ENCODE measurements at regions not wholly inside any gene's neighbourhood (a gene's known extent, or its start where the extent isn't known, plus 50 kb on each side); places are given as distances from the start of the nearest gene placed in this dataset.

DNA sequence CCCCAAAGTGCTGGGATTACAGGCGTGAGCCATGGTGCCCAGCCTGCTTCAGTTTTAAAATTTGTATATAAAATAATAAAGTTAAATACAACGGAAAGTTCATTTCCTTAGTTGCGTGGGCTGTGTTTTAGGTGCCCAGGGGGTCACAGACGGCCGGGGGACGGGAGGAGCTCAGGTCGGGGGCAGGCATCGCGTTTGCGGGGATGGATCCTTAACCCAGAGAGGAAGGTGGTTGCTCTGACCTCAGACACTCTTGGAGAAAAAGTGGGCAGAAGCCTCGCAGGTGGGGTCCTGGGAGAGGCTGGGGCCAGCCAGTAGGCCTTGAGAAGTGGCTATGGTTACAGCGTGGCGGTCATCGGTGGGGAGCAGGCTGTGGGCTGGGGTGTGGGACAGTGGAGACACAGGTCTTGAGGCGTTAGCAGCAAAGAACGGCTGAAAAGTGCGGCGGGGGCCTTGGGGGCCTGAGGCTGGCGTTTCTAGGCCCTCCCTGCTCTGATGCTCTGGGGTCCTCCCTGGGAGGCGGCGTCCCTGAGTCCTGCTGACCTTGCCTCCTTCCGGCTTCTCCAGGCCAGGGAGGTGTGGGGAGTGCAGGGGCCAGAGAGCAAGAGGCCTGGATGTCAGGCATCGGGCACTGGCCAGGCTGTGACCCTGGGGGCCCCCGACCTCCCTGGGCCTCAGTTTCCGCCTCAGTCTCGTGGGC lies 54.4 kb downstream of the UNCX start:
- no peak for DNase-seq

DNA sequence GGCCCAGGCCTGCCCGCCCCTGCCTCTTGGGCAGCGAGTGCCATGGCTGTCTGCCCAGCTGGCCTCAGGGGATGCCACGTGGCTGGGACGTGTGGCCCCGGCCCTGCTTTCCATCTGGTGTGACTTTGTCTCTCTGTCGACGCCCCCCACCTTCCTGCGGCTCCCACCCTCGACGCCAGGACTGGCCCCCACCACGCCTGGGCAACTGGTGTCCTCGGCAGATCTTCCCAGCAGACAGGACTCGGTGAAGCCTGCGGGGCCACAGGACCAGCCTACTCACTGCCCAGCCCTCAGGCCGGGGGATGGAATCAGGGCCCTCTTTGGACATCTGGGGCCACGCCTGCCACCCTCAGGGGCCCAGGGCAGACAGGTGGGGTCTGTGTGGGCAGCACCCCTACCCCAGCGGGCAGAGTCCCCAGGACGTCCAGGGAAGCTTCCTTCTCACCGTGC lies 55.1 kb downstream of the UNCX start:
- no peak for DNase-seq

DNA sequence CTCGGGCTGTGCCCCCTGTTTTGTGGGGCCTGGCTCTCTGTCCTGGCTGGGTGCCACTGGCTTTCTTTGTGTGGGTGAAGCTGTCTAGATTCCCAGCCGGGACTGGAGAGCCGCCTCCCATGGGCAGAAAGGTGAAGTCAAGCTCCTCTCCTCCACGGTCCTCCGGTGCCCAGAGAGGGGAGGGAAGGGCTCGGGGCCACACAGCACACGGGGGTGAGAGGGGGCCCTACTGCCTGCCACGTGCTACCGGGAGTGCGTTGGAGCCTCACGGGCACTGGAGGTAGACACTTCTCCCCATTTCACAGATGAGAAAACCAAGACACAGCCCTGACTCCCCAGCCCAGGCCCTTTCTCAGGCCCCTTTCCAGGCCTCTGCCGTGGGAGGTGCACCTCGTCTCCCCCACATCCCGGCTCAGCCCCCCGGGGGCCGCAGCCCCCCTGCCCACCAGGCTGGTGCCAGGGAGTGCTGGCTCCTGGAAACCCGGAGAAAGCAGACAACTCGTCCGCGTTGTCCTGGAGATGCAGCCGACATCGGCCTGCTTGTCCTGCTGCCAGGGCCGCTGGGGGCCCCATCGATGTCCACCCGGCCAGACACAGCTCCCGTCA lies 55.8 kb downstream of the UNCX start:
- no peak for DNase-seq

DNA sequence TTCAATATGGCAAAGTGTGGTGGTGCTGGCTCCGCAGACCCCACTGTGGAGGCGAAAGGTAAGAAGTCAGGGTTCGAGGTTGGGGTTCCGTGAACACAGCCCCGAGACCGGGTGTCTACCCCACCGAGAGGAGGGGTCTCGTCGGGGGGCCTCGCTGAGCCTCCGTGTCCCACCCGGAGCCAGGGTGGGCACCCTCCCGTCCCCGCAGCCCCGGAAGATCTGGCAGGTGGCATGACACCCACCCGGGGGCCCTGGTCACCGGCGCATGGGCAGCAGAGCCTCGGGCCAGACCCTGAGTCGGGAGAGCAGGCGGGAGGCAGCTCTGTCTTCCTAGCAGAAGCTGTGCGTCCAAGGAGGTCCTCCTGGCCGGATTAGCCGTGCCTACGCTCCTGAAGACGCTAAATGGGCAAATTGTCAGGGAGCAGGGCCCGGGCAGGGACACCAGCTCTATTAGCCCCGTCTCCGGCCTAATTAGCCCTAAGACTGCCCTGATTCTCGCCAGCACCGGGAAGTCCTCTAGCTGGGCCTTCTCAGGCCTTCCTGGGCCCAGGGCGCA lies 56.4 kb downstream of the UNCX start:
- DNase-seq, result no peak

DNA sequence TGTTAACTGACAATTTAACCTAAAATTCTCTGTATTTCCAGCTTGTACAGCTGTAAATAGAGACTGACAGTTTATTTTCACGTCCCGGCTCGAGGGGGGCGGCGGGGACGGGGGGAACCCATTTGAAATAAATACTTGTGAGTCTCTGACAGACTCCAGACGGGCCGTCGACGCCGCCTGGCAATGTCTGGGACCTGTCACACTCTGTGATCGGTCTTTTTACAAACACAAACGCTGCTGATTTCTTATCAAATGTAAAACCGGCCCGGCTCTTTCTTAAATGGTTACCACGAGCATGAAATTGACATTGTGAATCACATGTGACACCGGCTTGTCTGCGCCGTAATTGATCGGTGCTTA lies 57.0 kb downstream of the UNCX start:
- DNase-seq, result no peak

DNA sequence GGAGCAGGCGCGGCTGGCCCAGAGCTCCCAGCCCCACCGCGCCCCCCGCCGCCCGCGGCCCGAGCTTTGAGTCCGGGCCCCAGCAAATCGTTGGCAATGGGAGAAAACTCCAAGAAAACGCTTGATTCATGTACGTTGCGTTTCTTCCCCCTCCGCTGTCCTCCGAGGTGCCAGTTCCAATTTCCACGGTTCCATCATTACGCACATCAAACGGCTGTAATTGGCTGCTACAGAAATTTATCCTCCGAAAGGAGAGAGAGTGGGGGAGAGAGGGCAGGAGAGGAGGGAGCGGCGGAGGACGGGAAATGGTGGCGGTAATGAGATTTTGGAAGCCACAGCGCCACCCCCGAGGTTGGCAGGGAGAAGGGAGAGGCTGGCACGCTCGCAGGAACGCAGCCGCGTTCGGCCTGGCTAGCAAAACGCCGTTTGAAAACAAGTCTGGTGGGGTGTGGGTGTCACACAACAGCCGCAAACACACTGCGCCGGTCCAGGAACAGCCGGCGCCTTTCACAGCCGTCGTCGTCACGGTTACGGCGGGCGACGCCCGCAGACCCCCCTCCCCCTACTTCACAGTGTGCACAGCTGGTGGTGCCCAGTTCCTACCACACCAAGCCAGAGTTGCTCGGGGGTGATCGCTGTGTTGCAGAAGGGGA lies 57.5 kb downstream of the UNCX start:
- DNase-seq, result no peak

DNA sequence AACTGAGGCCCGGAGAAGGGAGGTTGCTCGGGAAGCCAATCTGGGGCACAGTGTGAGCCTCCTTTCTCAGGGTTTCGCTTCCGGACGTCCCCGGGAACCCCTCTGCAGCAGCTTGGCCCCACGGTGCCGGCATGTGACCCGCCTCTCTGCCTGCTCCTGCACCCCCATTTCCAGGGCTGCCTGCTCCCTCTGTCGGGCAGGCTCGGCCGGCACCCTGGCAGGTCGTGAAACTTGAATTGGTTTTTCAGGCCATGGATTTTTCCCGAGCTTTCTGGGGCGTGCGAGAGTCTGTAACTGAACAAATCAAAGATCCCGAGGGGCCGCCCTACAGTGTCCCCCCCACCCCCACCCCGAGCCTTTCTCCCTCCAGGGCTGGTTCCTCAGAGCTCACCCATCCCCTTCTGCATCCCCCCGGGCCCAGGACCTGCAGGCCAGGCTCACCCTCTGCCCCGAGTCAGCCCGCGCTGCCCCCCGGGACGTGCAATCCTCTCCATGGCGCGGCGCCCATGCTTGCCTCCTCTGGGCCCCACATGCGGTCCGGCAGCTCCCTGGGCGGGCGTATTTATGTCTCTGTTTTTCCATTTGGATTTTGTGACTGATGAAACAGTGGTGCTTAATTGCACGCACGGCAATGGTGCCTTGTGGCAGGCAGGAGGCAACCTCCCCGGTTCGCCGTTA lies 58.1 kb downstream of the UNCX start:
- DNase-seq, result no peak

DNA sequence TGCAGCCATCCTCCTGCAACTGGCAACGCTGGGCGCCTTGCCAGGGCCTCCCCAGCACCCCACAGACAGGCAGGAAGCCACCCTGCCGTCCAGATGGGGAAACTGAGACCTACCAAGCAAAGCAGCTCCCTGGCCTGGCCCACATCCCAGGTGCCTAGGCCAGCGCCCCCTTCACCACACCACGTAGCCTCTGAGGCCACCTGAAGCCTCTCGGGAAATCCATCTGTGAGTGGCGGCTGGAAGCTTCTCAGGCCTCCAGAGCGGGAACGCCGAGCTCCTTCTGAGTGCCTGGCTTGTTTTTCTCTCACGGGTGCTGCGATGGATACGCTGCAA lies 58.7 kb downstream of the UNCX start:
- DNase-seq, result no peak

DNA sequence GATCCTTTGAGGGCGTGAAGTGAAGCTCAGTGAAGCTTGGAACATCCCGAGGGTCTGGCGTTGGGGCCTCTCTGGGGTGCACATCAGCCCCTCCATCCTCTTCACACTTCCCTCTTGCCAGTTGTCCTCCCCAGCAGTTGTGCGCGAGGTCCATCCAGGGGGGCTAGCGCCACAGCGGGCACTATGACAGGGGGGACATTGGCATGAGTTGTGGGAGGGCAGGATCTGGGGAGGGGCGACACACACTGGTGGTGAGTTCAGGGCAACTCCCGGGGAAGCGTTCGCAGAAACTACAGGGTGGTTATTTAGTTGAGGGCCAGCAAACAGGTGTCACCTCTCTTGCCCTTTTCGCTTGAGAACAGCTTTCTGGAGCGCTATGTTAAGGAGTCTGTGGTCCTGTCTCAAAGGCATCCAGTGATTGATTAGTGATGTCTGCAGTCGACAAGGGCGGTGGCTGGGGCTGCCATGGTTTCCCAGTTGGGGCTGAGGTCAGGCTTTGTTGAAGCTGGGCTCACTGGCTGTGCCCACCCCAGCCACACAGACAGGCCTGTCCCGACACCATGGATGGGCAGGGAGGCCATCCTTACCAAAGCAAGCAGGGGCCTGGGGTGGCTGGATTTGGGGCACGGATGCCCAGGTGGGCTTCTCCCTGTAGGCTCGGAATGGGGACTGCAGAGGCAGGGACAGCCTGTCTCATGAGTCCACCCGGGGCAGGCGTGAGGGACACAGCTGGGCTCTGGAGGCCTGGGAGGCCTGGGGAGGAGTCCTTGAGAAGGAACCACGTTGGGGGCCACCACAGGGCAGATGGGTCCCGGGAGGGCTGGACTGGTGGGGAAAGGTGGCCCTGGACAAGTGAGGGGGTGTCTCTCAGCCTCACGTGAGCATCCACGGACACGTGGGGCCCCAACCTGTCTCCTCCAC lies 59.4 kb downstream of the UNCX start:
- no peak for DNase-seq

DNA sequence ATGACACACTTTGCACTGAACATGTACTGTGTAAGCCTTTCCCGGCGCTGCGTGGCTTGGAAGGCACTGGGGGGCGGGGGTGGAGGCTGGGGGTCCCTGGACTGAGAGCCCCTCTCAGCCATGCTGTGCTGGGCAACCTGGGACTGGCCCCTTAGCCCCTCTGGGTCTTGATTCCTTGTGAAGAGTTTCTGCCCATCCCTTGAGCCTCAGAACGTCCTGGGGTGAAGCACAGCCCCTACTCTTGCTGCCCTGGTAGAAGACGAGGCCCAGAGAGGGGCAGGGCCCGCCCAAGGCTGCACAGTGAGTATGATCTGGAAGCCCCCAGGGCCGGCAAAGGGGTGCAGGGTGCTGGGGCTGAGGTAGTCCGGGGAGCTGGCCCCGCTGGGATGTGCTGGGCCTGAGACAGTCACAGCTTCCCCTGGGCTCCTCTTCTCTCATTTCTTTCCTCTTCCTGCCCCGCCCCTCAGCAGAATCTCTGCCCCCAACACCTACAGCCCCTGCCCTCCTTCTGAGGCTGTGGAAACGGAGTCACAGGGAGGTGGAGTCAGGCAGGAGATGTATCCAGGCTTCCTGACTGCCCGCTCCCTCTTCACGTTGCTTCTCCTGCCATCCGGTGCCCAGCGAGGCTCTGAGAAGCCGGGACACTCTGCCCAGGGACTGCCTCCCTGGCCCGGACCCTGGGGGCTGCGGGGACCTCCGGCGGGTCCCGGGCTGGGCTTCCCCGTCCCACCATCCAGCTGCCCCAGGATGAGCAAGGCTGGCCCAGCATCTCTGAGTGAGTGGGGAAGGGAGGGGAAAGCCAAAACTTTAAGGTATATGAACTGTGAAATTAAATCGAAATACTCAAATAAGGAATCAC lies 60.5 kb downstream of the UNCX start:
- no peak for DNase-seq

DNA sequence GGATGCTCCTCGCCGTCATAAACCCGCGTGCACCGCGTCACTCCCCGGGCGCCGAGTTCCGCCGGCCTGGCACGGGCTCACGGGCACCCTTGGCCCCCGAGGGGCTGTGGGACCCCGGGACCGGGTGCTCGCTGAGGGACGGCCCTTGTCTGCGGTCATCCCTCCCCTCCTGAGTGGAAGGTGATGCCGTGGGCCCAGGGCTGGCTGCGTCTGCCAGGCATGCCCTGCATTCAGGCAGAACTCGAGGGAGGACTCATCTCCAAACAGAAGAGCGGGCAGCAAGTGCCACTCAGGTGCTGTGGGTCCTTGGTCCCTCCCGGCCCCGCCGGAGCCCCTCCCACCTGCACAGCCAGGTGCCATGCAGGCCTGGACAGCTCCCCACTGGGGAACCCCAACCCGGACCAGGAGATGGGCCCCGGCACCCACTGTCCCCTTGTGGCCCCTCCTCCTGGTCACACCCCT lies 61.3 kb downstream of the UNCX start:
- no peak for DNase-seq

DNA sequence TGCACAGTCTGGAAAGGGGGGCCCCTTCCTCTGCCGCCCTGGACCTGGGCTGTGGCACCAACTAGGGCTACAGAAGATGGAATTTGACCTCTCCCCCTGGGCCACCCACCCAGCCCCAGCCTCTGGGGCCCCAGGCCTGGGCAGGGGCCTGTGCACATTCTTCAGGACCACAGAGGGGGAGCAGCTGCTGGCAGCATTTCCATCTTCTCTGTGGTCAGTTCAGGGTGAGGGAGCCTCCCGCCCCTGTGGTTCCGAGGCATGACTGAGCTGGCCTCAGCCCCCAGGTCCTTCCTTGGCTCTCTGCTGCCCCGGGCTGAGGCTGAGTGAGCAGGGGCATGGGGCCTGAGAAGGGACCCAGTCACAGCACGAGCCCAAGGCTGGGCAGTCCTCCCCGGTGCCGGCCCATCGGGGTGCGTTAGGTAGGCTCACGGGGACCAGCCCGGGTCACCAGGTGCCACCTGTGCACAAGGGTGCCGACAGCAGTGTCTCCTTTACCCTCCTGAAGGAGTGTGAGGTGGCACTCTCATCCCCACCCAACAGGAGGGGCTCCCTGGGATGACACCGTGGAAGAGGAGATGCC lies 63.2 kb downstream of the UNCX start:
- no peak for DNase-seq

DNA sequence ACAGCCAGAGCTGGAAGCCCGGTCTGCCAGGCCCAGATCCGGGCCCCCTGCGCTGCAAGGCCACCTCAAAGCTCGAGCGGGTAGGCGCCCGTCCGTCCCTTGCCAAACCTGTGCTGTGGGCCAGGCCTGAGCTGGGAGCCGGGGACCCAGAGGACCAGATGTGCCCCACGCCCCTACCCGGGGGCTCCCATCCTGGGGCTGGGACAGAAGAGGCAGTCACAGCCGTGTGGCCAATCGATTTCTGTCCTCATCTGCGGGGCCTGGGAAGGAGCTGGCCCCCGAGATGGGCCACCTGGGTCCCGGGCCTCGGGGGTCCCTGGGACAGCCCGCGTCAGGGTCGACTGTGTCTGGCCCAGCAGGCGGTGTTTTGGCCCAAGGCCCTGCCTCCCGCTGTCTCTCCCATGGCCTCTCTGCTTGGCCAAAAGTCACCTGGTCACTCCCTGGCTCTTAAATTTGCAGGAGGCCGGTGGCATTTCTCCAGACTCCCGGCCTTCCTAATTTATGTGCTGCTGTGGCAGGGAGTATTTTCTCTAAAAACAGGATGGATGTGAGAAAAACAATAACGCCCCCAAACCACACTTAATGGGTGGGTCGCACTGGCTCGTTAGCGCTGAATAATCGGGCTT lies 63.8 kb downstream of the UNCX start:
- DNase-seq, result no peak

DNA sequence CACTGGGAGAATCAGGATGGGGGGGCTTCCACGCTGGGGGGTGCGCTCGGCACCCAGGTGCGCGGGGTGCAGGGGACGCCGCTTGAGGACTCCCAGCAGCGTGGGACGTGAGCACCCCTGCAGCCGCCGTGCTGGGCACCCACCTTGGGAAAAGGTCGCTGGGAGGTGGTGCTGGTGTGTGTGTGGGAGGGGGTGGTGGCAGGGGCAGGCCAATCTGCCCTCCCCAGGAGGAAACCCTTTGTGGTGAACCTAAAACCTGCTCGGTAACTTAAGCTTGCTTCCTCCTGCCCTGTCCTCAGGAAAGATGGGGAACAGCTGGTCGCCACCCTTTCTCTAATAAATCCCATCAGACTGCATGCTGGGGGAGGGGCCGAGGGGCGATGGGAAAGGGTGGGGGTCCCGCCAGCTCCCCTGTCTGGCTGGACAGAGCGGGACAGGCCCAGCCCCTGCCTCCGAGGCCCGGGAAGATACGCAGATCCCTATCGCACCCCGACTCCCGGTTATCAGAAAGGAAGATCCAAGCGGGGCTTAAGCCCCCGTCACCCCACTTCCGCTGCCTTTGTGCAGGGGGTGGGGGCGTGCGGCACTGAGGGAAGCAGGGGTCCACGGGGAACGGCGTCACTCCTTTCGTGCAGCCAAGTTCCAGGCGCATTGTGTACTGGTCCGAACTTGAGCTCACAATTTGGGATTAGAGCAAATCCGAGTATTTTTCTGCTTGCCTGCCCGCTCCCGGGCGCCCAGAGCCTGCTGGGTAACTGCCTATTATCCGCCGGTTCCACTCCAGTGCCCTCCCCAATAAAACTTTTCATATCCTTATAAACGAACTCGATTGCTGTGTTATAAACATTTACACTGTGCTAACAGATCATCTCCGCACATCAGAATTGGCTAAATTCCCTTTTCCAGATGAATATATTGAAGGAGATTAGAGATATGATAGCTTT lies 64.6 kb downstream of the UNCX start:
- DNase-seq, result no peak

DNA sequence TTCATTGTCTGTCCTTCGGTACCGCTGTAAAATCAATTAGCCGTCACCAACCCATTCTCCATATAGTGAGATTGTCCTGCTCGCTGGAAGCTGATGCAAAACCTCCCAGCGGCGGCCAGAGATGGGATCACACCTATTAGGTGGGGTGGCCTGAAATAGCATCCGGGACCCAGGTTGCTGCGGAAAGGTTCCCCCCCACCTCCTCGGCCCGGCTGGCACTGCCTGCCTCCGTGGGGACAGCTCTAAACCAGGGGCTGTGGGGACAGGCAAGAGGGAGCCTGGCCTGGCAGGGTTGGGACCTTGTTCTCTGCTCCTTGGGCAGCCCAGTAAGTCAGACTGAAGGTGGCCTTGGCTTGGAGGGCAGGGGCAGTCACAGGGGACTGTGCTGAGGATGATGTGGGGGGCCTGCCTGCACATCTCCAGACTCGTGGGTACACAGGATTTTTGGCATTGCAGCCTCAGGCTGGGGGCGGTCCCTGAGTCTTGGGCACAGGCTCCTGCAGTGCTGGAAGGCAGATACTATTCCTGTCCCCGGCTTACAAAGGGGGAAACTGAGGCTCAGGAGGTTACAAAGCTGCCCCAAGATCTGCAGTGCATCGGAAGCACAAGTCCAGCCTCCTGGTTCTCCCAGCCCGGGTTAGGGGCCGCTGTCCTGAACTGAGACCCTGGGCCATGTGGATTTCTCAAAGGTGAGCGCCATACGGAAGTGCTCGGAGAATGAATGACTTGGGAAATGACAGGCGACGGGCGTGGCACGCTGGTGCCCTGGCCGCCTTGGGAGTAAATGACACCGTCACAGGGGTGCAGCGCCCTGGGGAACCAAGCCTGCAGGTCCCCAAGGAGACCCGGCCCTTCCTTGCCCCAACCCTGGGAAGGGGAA lies 65.6 kb downstream of the UNCX start:
- DNase-seq, result no peak

DNA sequence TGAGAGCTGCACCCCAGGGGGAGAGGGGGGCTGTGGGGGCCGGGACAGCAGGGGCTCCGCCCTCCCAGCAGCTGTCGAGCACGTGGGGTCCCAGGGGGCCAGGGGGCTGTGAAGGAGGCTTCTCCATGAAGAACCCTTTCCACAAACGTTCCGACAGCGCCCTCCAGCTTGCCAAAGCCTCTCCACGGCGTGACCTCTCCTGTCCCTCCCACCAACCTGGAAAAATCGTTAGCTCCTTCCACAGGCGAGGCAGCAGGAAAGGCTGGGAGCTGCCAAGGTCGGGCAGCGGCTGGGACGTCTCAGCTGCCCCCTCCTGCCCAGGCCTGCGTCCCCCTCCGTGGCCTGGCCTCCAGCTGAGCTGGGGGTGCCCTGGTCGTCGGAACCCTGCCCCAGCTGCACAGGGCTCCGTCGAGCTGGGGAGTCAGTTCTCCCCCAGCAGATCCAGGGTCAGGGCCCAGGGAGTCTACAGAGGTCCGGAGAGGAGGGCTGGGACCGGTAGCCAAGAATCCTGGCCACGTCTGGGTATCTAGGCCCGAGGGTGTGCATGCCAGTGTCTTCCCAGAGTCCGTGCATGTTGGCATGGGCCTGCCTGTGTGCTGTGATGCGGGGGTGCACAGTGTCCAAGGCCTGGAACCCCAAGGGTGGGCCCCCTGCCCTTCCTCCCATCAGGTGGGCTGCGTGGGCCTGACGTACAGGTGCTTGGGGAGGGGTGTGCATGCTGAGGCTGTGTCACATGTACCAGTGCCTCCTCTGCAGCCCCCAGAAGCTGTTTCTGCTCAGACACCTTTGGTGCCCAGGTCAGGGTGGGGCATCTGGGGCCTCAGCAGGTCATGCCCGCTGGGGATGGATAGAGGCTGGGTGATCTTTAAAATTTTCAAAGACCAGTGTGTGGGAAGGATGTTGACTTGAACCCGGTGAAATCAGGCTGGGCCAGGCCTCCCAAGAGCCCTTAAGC lies 66.5 kb downstream of the UNCX start:
- DNase-seq, result no peak

DNA sequence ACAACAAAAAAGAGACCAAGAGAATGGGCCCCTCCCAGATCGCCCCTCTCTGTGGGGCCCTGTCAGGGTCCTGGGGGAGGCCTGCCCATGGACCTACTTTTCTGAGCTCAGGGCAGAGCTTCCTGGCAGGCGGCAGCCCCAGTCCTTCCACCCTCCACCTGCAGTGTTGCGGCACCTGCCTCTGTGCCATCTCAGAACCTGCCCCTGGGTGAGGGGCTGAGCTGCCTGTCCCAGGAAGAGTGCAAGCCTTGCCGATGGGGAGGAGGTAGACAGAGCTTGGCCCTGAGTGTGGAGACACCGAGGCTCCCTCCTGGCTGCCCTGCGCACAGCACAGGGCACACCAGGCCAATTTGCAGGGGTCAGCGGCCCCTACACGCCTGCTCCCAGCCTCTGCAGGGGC lies 67.5 kb downstream of the UNCX start:
- no peak for DNase-seq

Measured in NCI-H1048 (cell line).